ENCODE measurements at regions not wholly inside any gene's neighbourhood (a gene's known extent, or its start where the extent isn't known, plus 50 kb on each side); places are given as distances from the start of the nearest gene placed in this dataset.

DNA sequence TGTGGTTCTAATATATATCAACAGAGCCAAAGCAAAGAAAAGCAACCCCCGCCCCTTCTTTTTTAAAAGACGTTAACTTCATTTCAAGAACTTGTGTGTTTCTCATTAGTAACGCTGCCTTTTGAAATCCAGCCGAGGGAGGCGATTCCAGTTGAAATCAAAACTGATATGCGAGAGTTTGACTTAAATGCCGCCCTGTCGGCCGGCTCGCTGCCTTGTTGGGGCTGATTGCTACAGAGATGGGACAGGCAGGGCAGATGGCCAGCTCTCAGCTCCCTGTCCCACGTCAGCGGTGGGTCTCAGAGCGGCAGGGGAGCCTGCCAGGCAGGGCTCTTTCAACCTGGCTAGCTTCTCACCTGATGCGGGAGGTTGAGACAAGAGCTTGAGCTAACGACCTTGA is 51.9 kb upstream of the ALX4 start:
- no peak overlapping the region for H3K27ac ChIP-seq
- TF ChIP-seq CTCF (conservative IDR thresholded peaks at IDR 0.05) (no peak), ZFX (IDR thresholded peaks at IDR 0.05) (no peak)

DNA sequence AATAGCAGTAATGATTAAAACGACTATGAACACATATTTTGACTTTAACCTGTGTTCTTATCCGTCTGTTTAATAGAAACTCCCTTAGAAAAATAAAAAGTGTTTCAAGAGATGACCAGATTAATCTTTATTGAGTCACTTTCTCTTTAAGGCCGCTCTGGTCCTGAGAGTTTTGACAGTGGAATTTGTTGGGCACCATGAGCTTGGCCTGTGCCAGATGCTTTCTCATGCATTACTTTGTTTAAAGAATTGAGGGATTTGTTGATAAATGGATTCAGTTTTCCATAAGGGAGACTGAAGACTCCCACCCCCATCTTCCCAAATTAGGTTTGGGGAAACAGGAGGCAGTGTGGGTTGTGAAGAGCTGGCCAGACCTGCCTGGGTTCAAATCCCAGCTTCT is 53.2 kb upstream of the ALX4 start:
- no peak overlapping the region for H3K27ac ChIP-seq
- TF ChIP-seq ZFX (IDR thresholded peaks at IDR 0.05) (no peak), CTCF (conservative IDR thresholded peaks at IDR 0.05) (no peak)

- H3K27ac ChIP-seq: no peak overlapping the region
- TF ChIP-seq ZFX (IDR thresholded peaks at IDR 0.05) (no peak), CTCF (conservative IDR thresholded peaks at IDR 0.05) (no peak)
Observed at GRCh38 chr11:44364596-44364995, 54.7 kb upstream of the ALX4 start.

GRCh38 chr11:44365616-44366015 is 55.7 kb upstream of the ALX4 start:
- TF ChIP-seq ZFX (IDR thresholded peaks at IDR 0.05): no peak
- TF ChIP-seq CTCF (conservative IDR thresholded peaks at IDR 0.05): no peak

DNA sequence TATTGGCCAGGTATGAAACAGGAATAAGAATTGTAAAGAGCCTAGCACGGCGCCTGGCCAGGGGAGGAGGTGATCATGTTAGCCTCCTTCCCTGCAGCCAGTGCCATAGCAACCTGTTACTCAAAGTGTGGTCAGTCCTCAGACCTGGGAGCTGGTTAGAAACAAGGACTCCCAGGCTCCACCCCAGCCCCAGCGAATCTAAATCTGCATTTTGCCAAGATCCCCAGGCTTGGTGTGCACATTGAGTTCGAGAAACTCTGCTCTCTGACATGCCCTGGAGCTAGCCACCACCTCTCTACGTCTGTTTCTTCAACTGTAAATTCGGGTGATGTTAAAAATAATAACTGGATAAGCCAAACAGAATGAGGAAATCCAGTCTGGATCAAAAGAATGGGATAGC is 56.1 kb upstream of the ALX4 start:
- TF ChIP-seq ZFX (IDR thresholded peaks at IDR 0.05) (no peak), CTCF (conservative IDR thresholded peaks at IDR 0.05) (no peak)
- H3K27ac ChIP-seq: no peak overlapping the region

More at GRCh38 chr11:44365616-44366015, 55.7 kb upstream of the ALX4 start:
- H3K27ac ChIP-seq: no peak overlapping the region

GRCh38 chr11:44366741-44367140 is 56.8 kb upstream of the ALX4 start:
- no peak for TF ChIP-seq CTCF (conservative IDR thresholded peaks at IDR 0.05)
- TF ChIP-seq ZFX (IDR thresholded peaks at IDR 0.05): no peak
- H3K27ac ChIP-seq: no peak overlapping the region

DNA sequence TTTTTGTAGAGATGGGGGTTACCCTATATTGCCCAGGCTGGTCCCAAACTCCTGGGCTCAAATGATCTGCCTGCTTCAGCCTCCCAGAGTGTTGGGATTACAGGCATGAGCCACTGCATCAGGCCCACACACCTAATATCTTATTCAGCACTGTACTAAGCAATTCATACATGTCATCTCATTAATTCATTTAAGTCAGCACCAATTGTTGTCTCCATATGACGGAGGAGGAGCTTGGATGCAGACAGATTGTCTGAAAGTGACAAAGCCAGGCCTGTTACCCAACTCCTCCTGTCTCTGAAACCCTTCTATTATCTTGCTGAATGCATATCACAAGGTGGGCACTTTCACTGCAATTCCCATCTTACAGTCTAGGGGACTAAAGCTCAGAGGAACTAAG is 57.5 kb upstream of the ALX4 start:
- TF ChIP-seq CTCF (conservative IDR thresholded peaks at IDR 0.05): no peak
- TF ChIP-seq ZFX (IDR thresholded peaks at IDR 0.05): no peak
- no peak overlapping the region for H3K27ac ChIP-seq

All from C4-2B (cell line).